ENCODE measurements at regions not wholly inside any gene's neighbourhood (a gene's known extent, or its start where the extent isn't known, plus 50 kb on each side); places are given as distances from the start of the nearest gene placed in this dataset.

DNA sequence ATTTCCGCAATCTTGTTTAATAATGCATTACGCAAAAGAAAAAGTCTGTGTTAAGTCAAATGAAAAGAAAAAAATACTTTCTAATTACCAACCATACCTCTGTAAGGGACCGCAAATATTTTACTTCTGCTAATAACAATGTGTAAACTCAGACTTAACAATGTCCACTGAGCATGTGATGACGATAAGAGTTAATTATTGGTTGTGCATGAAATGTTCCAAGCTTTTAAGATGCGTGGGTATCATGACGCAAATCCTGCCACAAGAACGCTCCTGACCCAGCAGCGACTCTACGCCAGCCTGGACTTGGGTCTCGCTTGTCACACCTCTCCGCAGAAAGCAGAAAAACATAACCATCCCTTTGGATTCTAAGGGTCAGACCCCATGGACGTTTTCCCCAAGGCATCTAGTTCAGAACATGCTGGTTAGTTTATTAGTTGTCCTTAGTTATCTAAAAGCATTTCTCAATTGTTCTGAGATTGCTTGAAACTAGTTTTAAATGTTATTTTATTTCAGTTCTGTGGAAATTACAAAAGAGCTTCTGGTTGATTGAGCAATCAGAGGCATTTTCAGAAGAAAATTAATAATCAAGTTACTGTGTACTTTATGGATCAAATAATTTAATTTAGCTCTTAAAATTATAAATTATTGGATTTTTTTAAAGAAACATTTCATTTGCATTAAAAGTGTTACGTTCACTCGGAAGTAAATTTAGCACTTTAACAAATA is 779.9 kb upstream of the ARGLU1 start:
- TF ChIP-seq, protein P1, sequence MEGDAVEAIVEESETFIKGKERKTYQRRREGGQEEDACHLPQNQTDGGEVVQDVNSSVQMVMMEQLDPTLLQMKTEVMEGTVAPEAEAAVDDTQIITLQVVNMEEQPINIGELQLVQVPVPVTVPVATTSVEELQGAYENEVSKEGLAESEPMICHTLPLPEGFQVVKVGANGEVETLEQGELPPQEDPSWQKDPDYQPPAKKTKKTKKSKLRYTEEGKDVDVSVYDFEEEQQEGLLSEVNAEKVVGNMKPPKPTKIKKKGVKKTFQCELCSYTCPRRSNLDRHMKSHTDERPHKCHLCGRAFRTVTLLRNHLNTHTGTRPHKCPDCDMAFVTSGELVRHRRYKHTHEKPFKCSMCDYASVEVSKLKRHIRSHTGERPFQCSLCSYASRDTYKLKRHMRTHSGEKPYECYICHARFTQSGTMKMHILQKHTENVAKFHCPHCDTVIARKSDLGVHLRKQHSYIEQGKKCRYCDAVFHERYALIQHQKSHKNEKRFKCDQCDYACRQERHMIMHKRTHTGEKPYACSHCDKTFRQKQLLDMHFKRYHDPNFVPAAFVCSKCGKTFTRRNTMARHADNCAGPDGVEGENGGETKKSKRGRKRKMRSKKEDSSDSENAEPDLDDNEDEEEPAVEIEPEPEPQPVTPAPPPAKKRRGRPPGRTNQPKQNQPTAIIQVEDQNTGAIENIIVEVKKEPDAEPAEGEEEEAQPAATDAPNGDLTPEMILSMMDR (conservative IDR thresholded peaks at IDR 0.05): no peak
- no peak for TF ChIP-seq ZFX (IDR thresholded peaks at IDR 0.05)

Measured in C4-2B (cell line).